A549 (cell line): ENCODE measurements at regions not wholly inside any gene's neighbourhood (a gene's known extent, or its start where the extent isn't known, plus 50 kb on each side); places are given as distances from the start of the nearest gene placed in this dataset.

Experiments used
- ATAC-seq, 2 experiments: fragments of 200-7000 bp in 1 of 2; fragments of >200 bp in 1 of 2; cut with Nextera tagmentation in 1 of 2; cut with Tn5 transposase in 1 of 2; 3 replicates each; pipeline versions ENCODE4 v1.8.0 to v1.9.1; 2018 to 2020; ENCODE audit warnings: mild to moderate bottlenecking in 1 of 2, moderate library complexity in 1 of 2
- CTCF ChIA-PET: fragments of 300-600 bp; sonication (Branson Sonifier 250); formaldehyde crosslinking; extraction: SDS; loops from one replicate; lab custom pipeline; 2021; ENCODE audit warnings: antibody characterized with exemption, inconsistent platforms; lab: Yijun Ruan, JAX
- POLR2A ChIA-PET: fragments of 350-600 bp; formaldehyde crosslinking; extraction: SDS; loops from one replicate; lab custom pipeline; 2021; ENCODE audit warnings: antibody characterized with exemption, inconsistent platforms; lab: Yijun Ruan, JAX
- DNase-seq, 2 experiments: peaks; one replicate each; pipeline versions ENCODE4 v3.0.0 to v3.0.0-alpha.2; 2011 to 2016; ENCODE audit warnings: low read depth in 1 of 2, low spot score in 1 of 2
- FAIRE-seq: peaks from 2 replicates; lab custom pipeline; 2011; peaks lifted over from hg19 to GRCh38; lab: Jason Lieb, UNC
- H3K27ac ChIP-seq, 2 experiments: fragments of >200 bp; sonication (Bioruptor Twin); formaldehyde crosslinking; 3 replicates each; pipeline ENCODE4 v1.5.1; 2016 to 2017
- H3K4me1 ChIP-seq: fragments of >200 bp; sonication (Bioruptor Twin); formaldehyde crosslinking; 3 replicates; pipeline ENCODE4 v1.6.1; 2016
- H3K4me2 ChIP-seq: fragments of >200 bp; sonication (Bioruptor Twin); formaldehyde crosslinking; 3 replicates; pipeline ENCODE4 v1.6.1; 2016
- H3K4me3 ChIP-seq: fragments of >200 bp; sonication (Bioruptor Twin); formaldehyde crosslinking; 3 replicates; pipeline ENCODE4 v1.5.1; 2016
- H3K9me3 ChIP-seq: fragments of >200 bp; sonication (Bioruptor Twin); formaldehyde crosslinking; 3 replicates; pipeline ENCODE4 v1.6.1; 2016
- CBX2 ChIP-seq: fragments of 200-600 bp; sonication (generic); IDR thresholded peaks from 2 replicates; pipeline ENCODE4 v1.6.1; 2016; ENCODE audit warnings: low read depth, mild to moderate bottlenecking, borderline replicate concordance
- CBX8 ChIP-seq: fragments of 200-600 bp; sonication (generic); IDR thresholded peaks from 2 replicates; pipeline ENCODE4 v1.6.1; 2016
- EHMT2 ChIP-seq: fragments of 200-600 bp; sonication (generic); IDR thresholded peaks from 2 replicates; pipeline ENCODE4 v1.6.1; 2016; ENCODE audit warnings: antibody characterized with exemption, low read depth, mild to moderate bottlenecking, moderate library complexity
- FOXS1 ChIP-seq: fragments of 250-450 bp; sonication (Bioruptor Pico); IDR thresholded peaks from 2 replicates; pipeline ENCODE4 v1.5.0; 2020; ENCODE audit warnings: mild to moderate bottlenecking, moderate library complexity
- HDAC2 ChIP-seq: fragments of 200-600 bp; sonication (generic); IDR thresholded peaks from 2 replicates; pipeline ENCODE4 v1.6.1; 2016
- HOXB5 ChIP-seq: fragments of 250-450 bp; sonication (Bioruptor Pico); IDR thresholded peaks from 2 replicates; pipeline ENCODE4 v1.5.0; 2020; ENCODE audit warnings: mild to moderate bottlenecking, moderate library complexity
- JUN ChIP-seq, 2 experiments: fragments of >200 bp; sonication (Bioruptor Twin); formaldehyde crosslinking; IDR thresholded peaks; 2 replicates in 1 of 2; 3 replicates in 1 of 2; pipeline ENCODE4 v1.6.1; 2016 to 2017
- JUNB ChIP-seq: fragments of >200 bp; sonication (Bioruptor Twin); formaldehyde crosslinking; IDR thresholded peaks from 2 replicates; pipeline ENCODE4 v1.6.1; 2016
- KDM1A ChIP-seq: fragments of 200-600 bp; sonication (generic); IDR thresholded peaks from 2 replicates; pipeline ENCODE4 v1.6.1; 2016; ENCODE audit warnings: low read depth, mild to moderate bottlenecking
- KDM5A ChIP-seq: fragments of 200-600 bp; sonication (generic); IDR thresholded peaks from 2 replicates; pipeline ENCODE4 v1.6.1; 2016; ENCODE audit warnings: antibody characterized with exemption, mild to moderate bottlenecking
- NPAS2 ChIP-seq: fragments of 250-450 bp; sonication (Bioruptor Pico); IDR thresholded peaks from 2 replicates; pipeline ENCODE4 v1.8.0; 2022; ENCODE audit warnings: mild to moderate bottlenecking, moderate library complexity, borderline replicate concordance
- POLR2A ChIP-seq: IDR thresholded peaks from 2 replicates; pipeline ENCODE4 v1.6.1; 2012; ENCODE audit warnings: mild to moderate bottlenecking, low read length
- TFCP2L1 ChIP-seq: fragments of 250-450 bp; sonication (Bioruptor Pico); IDR thresholded peaks from 2 replicates; pipeline ENCODE4 v1.5.0; 2021; ENCODE audit warnings: mild to moderate bottlenecking
- TP53 ChIP-seq: fragments of 250-450 bp; sonication (Bioruptor Pico); IDR thresholded peaks from 2 replicates; pipeline ENCODE4 v1.5.0; 2021; ENCODE audit warnings: mild to moderate bottlenecking, moderate library complexity
- ZC3H11A ChIP-seq: fragments of 450-650 bp; IDR thresholded peaks from 2 replicates; pipeline ENCODE4 v1.6.1; 2014; ENCODE audit warnings: antibody characterized with exemption, mild to moderate bottlenecking
- ZSCAN20 ChIP-seq: fragments of 250-450 bp; sonication (Bioruptor Pico); IDR thresholded peaks from 2 replicates; pipeline ENCODE4 v1.8.0; 2022; ENCODE audit warnings: mild to moderate bottlenecking, moderate library complexity
- WGBS: methylation state at CpG from one replicate; pipeline ENCODE4 v1.1.6; 2017; ENCODE audit errors: missing lambda C conversion rate; 5-methylcytosine and 5-hydroxymethylcytosine counted together
- TF ChIP-seq, protein P1 (sequence below): IDR thresholded peaks from 2 replicates; pipeline ENCODE4 v1.6.1; 2012
- TF ChIP-seq, protein P2 (sequence below): fragments of 250-450 bp; sonication (Bioruptor Pico); IDR thresholded peaks from 2 replicates; pipeline ENCODE4 v1.5.0; 2020; ENCODE audit warnings: low read depth, mild to moderate bottlenecking, moderate library complexity
- TF ChIP-seq, protein P3 (sequence below): fragments of 150-350 bp; IDR thresholded peaks from 2 replicates; pipeline ENCODE4 v1.6.1; 2014; ENCODE audit warnings: low read depth, mild to moderate bottlenecking, low read length
- TF ChIP-seq, protein P4 (sequence below): fragments of 250-450 bp; sonication (Bioruptor Pico); IDR thresholded peaks from 2 replicates; pipeline ENCODE4 v1.5.0; 2021; ENCODE audit warnings: mild to moderate bottlenecking, moderate library complexity, borderline replicate concordance

DNA sequence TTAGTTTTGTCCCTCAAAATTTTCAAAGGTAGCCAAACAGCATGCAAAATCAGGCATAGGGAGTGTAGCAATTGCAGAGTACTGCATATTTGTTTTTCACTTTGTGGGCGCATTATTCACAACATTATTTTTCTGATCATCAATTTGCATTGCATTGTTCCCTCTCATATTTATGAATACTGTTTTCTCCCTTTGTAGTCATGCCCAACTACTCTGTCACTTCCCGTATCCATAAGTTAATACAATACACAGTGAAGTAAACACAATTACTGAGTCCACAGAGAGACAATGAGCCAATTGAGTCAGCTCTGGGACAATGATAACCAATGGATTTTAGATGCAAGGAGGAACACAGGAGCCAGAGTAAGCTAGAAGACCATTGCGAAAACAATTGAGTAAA is 944.0 kb upstream of the ADGRL4 start:
- Histone ChIP-seq H3K4me1 (no peaks in the 10 kb centered on the region), H3K9me3 (no peaks in the 10 kb centered on the region), H3K4me3 (no peak overlapping the region), H3K27ac (no peak overlapping the region), H3K4me2 (no peak overlapping the region)
- ChIA-PET CTCF (no interaction called here), POLR2A (no interaction called here)
- ATAC-seq (no peak), FAIRE-seq (no peak), DNase-seq (no peak)
- WGBS: 61% methylated on average over 3 of the region's 3 CpGs
- TF ChIP-seq CBX2 (no peak), TP53 (no peak), NPAS2 (CRISPR knock-in tag) (no peak), JUNB (no peak), HOXB5 (CRISPR knock-in tag) (no peak), TFCP2L1 (no peak), CBX8 (no peak), KDM5A (no peak), ZSCAN20 (CRISPR knock-in tag) (no peak)
- TF ChIP-seq, protein P1, sequence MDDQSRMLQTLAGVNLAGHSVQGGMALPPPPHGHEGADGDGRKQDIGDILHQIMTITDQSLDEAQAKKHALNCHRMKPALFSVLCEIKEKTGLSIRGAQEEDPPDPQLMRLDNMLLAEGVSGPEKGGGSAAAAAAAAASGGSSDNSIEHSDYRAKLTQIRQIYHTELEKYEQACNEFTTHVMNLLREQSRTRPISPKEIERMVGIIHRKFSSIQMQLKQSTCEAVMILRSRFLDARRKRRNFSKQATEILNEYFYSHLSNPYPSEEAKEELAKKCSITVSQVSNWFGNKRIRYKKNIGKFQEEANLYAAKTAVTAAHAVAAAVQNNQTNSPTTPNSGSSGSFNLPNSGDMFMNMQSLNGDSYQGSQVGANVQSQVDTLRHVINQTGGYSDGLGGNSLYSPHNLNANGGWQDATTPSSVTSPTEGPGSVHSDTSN: no peak
- TF ChIP-seq, protein P2, sequence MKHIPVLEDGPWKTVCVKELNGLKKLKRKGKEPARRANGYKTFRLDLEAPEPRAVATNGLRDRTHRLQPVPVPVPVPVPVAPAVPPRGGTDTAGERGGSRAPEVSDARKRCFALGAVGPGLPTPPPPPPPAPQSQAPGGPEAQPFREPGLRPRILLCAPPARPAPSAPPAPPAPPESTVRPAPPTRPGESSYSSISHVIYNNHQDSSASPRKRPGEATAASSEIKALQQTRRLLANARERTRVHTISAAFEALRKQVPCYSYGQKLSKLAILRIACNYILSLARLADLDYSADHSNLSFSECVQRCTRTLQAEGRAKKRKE (CRISPR knock-in tag): no peak
- TF ChIP-seq, protein P3, sequence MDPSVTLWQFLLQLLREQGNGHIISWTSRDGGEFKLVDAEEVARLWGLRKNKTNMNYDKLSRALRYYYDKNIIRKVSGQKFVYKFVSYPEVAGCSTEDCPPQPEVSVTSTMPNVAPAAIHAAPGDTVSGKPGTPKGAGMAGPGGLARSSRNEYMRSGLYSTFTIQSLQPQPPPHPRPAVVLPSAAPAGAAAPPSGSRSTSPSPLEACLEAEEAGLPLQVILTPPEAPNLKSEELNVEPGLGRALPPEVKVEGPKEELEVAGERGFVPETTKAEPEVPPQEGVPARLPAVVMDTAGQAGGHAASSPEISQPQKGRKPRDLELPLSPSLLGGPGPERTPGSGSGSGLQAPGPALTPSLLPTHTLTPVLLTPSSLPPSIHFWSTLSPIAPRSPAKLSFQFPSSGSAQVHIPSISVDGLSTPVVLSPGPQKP: no peak

DNA sequence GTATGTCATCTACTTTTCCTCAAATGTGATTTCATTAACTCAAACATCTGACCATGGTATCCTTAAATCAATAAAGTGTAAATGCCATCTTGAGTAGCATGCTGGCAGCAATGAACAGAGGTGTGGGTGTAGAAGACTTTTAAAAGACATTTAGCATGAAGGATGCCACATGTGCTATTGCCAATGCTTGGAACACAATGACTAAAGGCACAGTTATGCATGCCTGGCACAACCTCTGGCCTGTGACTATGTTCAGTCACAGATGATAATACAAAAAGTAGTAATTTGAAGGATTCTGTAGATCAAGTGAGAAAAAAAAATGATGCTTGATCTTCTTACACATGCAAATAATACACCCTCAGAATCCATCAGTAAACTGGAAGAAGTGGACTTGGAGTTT is 938.9 kb upstream of the ADGRL4 start:
- Histone ChIP-seq H3K4me1 (no peaks in the 10 kb centered on the region), H3K4me3 (no peak overlapping the region)
- no peak for FAIRE-seq
- TF ChIP-seq FOXS1 (CRISPR knock-in tag): no peak
- TF ChIP-seq HOXB5 (CRISPR knock-in tag): no peak
- TF ChIP-seq, protein P4, sequence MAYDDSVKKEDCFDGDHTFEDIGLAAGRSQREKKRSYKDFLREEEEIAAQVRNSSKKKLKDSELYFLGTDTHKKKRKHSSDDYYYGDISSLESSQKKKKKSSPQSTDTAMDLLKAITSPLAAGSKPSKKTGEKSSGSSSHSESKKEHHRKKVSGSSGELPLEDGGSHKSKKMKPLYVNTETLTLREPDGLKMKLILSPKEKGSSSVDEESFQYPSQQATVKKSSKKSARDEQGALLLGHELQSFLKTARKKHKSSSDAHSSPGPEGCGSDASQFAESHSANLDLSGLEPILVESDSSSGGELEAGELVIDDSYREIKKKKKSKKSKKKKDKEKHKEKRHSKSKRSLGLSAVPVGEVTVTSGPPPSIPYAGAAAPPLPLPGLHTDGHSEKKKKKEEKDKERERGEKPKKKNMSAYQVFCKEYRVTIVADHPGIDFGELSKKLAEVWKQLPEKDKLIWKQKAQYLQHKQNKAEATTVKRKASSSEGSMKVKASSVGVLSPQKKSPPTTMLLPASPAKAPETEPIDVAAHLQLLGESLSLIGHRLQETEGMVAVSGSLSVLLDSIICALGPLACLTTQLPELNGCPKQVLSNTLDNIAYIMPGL (CRISPR knock-in tag): no peak
- no peak for TF ChIP-seq HDAC2
- no peak for TF ChIP-seq KDM1A
- no peak for TF ChIP-seq JUNB
- TF ChIP-seq, all 56 proteins: peak for 0
- DNase-seq (no peak), ATAC-seq (no peak)
- CTCF ChIA-PET: no interaction called here
- Histone ChIP-seq H3K9me3 (no peaks in the 10 kb centered on the region), H3K4me2 (no peak overlapping the region), H3K27ac (no peak overlapping the region)
- POLR2A ChIA-PET: no interaction called here

DNA sequence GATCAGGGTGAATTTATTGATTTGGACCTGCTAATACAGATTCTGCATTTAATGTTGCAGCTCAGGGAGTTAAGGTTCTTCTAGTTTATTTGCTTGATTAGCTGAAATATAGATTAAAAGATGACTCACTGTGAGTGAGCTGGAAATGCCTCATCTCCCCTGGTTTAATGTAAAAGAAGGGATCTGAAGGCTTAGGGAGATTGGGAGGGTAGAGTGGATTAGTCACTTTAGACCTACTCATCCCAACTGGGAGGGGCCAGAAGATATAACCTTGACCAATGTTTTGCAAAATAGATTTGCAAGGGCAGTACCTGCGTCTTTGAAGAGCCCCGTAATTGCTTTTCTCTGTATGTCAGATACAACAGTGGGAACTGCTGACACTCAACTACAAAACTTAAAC is 922.8 kb upstream of the ADGRL4 start:
- no peak for DNase-seq
- POLR2A ChIA-PET: no interaction called here
- Histone ChIP-seq H3K27ac (no peak overlapping the region), H3K4me2 (no peak overlapping the region), H3K4me1 (no peaks in the 10 kb centered on the region), H3K9me3 (no peaks in the 10 kb centered on the region), H3K4me3 (no peak overlapping the region)
- no peak for ATAC-seq
- TF ChIP-seq EHMT2 (no peak), POLR2A (no peak), JUN (IDR thresholded peaks at IDR 0.05) (no peak), ZC3H11A (no peak)
- WGBS: 28% methylated on average over 2 of the region's 2 CpGs
- CTCF ChIA-PET: no interaction called here
- no peak for FAIRE-seq
